ENCODE measurements at regions not wholly inside any gene's neighbourhood (a gene's known extent, or its start where the extent isn't known, plus 50 kb on each side); places are given as distances from the start of the nearest gene placed in this dataset.

DNA sequence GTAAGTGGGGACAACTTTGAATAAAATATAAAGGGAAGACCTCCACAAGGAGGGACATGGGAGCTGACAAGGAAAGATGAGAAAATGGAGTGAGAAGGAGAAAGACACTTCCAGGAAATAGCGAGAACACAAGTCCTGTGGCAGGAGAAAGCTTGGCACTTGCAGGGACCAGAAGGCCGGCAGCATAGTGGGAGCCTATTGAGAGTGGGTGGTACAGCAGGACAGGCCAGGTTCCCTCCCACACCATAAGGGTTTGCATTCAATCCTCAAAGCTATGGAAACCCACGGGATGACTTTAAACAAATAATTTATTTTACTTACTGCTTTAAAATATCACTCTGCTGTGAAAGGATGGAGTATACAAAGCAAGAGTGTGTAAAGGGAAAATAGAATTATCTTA lies 173.2 kb upstream of the ELL2 start:
- ChIA-PET POLR2A (no interaction called here), CTCF (interaction anchor here (1.0 to 1.1 kb wide), 2 partner anchors 14 to 39 kb away, joined by 3 to 4 read pairs; no protein-coding TSS in a partner anchor)
- no peak for DNase-seq (ENCODE audit: extremely low spot score)
- TF ChIP-seq, protein P1, sequence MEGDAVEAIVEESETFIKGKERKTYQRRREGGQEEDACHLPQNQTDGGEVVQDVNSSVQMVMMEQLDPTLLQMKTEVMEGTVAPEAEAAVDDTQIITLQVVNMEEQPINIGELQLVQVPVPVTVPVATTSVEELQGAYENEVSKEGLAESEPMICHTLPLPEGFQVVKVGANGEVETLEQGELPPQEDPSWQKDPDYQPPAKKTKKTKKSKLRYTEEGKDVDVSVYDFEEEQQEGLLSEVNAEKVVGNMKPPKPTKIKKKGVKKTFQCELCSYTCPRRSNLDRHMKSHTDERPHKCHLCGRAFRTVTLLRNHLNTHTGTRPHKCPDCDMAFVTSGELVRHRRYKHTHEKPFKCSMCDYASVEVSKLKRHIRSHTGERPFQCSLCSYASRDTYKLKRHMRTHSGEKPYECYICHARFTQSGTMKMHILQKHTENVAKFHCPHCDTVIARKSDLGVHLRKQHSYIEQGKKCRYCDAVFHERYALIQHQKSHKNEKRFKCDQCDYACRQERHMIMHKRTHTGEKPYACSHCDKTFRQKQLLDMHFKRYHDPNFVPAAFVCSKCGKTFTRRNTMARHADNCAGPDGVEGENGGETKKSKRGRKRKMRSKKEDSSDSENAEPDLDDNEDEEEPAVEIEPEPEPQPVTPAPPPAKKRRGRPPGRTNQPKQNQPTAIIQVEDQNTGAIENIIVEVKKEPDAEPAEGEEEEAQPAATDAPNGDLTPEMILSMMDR (IDR thresholded peaks at IDR 0.05; ENCODE audit: control extremely low read depth, extremely low read depth, low read depth, missing control alignments): no peak

DNA sequence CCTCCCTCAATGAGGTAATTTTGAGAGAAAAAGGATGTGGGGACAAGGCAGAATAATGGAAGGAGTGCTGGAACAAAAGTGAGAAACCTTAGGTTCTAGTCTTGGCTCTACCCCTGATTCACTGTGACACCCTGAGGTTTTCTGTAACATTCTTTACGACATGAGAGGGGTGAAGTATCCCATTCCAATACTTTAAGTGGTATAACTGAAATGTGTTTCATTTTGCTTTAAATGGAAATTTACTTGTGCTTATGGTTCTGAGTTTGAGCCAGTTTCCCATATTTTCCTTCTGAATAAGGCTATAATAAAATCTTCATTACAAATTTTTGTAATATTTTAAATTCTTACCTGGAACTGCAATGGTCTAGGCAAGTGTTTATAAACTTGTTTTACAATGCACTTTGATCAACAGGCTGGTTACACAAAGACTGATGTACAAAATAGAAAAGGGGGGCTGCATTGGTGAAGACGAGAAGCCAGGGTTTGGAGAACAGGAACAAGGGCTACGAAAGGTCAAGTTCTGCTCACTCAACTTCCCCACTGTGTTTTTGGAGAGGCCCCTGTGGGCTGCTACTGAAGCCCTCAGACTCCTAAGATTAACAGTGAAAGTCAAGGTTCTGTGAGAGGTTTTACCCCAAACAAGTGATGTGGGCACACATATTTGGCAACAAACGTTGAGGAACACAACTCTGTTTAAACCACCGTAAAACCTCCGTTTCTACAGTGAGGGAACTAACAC lies 171.9 kb upstream of the ELL2 start:
- ChIA-PET CTCF (no interaction called here), POLR2A (no interaction called here)
- TF ChIP-seq, protein P1 (IDR thresholded peaks at IDR 0.05; ENCODE audit: control extremely low read depth, extremely low read depth, low read depth, missing control alignments): no peak
- DNase-seq (ENCODE audit: extremely low spot score): no peak

DNA sequence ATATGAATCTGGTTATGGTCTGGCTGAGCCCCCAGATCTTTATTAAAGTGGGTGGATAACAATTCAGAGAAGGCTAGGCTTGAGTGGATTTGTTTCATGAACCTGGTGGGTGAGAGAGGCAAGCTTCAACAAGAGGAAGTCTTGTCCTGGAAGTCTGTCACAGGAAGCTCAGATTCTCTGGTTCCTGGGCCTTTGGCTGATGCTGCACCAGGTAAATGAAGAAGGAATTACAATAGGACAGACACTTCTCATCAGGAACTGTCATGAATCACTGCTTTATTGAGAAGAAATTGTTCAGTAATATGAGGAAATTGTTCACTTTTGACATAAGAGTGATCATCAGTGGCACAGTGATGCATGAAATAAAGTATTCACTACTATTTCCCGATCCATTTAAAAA lies 167.6 kb upstream of the ELL2 start:
- ChIA-PET CTCF (interaction anchor here (1.4 to 2.6 kb wide), 4 partner anchors 13 to 51 kb away, joined by 3 to 7 read pairs (median 4); no protein-coding TSS in a partner anchor), POLR2A (no interaction called here)
- TF ChIP-seq, protein P1 (IDR thresholded peaks at IDR 0.05; ENCODE audit: control extremely low read depth, extremely low read depth, low read depth, missing control alignments): no peak
- no peak for DNase-seq (ENCODE audit: extremely low spot score)

DNA sequence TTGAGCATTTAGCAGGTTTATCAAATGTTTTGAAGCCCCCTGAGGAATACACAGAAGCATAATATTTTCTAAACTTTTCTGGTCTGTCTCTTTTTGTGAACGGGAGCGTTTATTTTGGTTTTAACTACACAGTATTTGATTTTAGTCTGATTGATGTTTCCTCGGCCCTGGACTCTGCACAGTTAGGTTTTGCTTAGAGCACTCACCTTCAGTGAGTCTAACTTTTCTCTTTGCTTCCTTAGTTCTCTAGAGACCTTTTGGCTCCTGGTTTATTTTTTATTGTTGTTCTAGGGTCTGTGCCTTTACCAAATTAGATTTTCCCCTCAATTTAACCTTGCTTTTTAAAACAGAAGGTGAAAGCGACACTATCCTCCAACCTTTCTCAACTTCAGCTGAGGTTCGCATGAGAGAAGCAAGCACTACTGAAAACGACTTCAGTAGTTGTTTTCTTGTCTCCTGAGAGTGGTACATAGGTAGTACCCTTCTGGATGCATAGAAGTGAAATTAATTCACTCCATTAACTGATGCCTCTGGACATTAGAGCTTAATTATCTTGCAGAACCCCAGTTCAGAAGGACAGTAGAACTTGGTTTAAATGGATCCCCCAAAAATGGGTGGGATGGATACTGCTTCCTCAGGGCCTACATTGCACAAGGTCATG lies 166.7 kb upstream of the ELL2 start:
- TF ChIP-seq, protein P1 (IDR thresholded peaks at IDR 0.05; ENCODE audit: control extremely low read depth, extremely low read depth, low read depth, missing control alignments): no peak
- DNase-seq (ENCODE audit: extremely low spot score): no peak
- ChIA-PET CTCF (interaction anchor here (0.8 to 2.6 kb wide), 6 partner anchors 9 to 52 kb away, joined by 3 to 7 read pairs (median 3); no protein-coding TSS in a partner anchor), POLR2A (no interaction called here)

DNA sequence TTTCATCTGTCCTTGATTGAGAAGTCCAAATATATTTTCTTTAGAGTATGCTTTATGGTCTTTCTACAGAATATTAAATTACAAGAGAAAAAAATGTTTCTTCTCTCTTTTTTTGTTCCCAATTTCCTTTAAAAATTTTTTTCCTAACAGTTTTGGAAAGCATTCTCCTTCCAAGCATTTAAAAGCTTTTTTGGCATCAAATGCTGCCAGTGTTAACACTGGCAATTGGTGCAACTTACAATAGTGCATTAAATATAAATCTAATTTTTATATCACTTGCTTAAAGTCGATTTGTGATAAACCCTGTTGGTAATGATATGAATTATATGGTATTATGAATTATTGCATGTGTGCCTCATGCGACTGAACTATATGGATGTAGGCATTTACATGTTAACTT lies 165.9 kb upstream of the ELL2 start:
- ChIA-PET POLR2A (no interaction called here), CTCF (interaction anchor here (1.0 to 2.6 kb wide), 5 partner anchors 11 to 53 kb away, joined by 3 to 7 read pairs (median 6); no protein-coding TSS in a partner anchor)
- no peak for DNase-seq (ENCODE audit: extremely low spot score)
- TF ChIP-seq, protein P1 (IDR thresholded peaks at IDR 0.05; ENCODE audit: control extremely low read depth, extremely low read depth, low read depth, missing control alignments): no peak

DNA sequence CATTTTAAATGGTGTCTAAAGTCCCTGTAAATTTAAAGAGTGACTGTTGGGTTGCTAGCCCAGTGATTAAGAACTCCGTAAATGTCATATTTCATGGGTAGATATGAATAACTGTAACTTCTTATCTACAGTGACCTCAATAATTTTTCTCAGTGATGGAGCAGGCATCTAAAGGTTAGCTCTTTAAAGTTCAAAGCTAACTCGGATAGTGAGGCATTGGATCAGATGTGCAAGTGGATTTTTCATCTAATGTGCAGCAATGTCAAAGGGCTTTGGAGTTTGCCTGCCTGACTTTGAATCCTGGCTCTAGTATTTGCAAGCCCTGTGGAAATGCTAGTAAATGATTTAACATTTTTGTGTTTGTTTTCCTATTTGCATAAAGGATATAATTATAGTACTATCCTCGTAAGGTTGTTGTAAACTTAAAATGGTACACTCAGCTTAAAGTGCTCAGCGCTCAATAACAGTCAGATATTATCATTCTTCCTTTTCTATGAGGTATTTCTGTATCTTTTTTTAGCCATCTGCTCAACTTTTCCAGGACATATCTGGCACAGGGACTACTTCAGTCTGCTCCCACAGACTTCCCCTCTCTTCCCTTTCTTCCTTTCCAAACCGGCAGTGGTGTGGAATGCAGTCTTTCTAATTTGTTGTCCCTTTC lies 163.7 kb upstream of the ELL2 start:
- DNase-seq (ENCODE audit: extremely low spot score): no peak
- TF ChIP-seq, protein P1 (IDR thresholded peaks at IDR 0.05; ENCODE audit: control extremely low read depth, extremely low read depth, low read depth, missing control alignments): no peak
- POLR2A ChIA-PET: no interaction called here
- CTCF ChIA-PET: interaction anchor here (1.5 kb wide), 1 partner anchor 23 kb away, joined by 3 read pairs; no protein-coding TSS in a partner anchor
